ENCODE measurements at regions not wholly inside any gene's neighbourhood (a gene's known extent, or its start where the extent isn't known, plus 50 kb on each side); places are given as distances from the start of the nearest gene placed in this dataset.

DNA sequence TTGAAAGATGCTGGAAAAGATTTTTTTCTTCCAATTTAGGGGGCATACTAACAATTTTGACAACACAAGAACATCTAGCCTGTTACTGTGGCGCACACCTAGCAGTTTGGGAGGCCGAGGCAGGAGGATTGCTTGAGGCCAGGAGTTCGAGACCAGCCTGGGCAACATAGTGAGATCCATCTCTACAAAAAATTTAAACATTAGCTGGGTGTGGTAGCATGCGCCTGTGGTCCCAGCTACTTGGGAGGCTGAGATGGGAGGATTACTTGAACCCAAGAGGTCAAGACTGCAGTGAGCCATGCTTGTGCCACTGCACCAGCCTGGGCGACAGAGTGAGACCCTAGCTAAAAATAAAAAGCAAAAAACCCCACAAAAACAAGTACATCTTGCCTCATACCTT, 168.8 kb downstream of the TANC2 start:
- no peak for DNase-seq

- DNase-seq = no peak
Observed at GRCh38 chr17:63136369-63137012, 170.5 kb downstream of the TANC2 start.

GRCh38 chr17:63137163-63137562, 171.1 kb downstream of the TANC2 start:
- no peak for DNase-seq

DNA sequence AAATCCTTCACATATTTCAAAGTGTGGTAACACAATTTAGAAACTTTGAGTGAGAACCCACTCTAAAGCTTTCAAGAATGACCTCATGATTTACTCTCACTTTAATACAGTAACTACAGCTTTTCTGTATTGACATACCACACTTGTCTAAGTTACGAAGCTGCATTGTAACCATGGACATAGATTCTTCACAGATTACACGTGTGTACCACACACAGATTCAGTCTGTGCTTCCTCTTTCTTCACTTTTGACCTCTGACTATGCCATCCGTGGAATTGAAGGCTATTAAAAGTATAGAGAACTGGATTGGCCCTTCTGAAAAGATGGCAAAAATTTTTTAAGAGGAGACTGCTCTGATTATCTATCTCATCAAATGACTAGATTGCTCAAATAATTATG, 172.7 kb downstream of the TANC2 start:
- DNase-seq = no peak

GRCh38 chr17:63139356-63139755, 173.3 kb downstream of the TANC2 start:
- no peak for DNase-seq

- peak in 1 of 2 experiments; percentile 13 for DNase-seq
Observed at GRCh38 chr17:63140255-63140654, 174.2 kb downstream of the TANC2 start.

- no peak for DNase-seq
Observed at GRCh38 chr17:63142836-63143235, 176.8 kb downstream of the TANC2 start.

DNA sequence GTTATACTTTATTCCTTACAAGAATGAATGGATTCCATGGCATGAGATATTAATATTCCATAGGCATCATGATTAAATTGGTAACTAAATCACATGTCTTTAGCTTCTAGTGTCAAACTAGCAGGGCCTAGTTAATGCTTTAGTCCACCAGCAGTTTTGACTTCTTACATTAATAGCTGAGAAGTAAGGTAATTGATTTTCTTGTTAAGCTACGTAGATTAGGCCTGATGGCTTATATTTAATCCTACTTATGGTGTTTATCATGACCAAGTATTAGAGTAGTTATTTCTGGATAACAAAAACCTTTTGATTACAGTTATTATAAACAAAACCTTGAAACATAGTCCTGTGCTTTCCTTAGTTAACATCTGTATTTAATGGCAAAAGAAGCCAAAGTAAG, 184.5 kb downstream of the TANC2 start:
- DNase-seq = no peak

DNA sequence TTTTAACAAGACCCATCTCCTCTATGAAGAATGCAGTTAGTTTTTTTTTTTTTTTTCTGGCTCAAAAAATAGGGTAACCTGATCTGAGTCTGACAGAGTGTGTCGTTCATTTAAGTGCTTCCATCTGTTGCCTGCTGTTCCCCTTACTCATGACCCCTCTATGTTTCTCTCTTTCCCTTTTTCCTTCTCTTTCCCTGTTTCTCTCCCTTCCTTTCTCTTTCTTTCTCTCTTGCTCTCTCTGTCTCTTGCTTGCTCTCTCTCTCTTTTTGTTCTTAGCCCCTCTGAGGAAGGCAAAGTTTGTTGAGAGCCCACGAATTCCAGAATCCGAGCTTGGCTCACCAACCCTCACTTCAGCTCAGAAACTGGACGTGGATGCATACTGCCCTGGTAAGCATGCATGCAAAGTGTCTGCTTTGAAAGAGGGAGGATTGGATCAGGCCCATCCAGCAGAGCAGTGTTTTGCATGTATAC, 185.0 kb downstream of the TANC2 start:
- DNase-seq = no peak

- DNase-seq = no peak
Observed at GRCh38 chr17:63151941-63152523, 186.0 kb downstream of the TANC2 start.

GRCh38 chr17:63153488-63153887, 187.5 kb downstream of the TANC2 start:
- no peak for DNase-seq

DNA sequence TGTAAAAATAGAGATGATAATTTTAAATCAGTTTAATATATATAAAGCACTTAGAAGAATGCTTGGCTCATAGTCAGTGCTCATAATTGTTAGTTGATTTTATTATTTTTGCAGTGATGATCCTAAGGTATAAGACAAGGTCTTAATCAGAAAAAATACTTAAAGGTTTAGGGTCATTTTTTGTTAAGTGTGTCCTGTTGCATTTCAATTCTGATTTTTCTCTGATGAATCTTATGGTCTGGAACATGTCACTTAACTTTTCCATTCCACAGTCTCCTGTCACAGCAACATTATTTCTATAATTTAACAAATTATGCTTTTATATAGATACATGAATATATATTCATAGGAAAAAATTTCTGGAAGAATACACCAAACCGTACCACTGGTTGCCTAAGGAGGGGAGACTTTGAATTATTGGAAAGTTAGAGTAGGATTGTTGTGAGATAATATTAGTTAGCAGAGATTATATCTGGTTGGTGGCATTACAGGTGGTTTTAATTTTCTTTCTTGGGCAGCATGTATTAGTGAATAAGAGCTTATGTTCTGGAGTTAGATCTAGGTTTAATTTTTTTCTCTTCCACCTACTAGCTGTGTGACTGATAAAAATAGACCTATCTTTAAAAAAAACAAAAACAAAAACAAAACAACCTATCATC, 188.7 kb downstream of the TANC2 start:
- DNase-seq = no peak

GRCh38 chr17:63156986-63157385, 191.0 kb downstream of the TANC2 start:
- DNase-seq = no peak

GRCh38 chr17:63162406-63163157, 196.5 kb downstream of the TANC2 start:
- no peak for DNase-seq

GRCh38 chr17:63163158-63163520, 197.1 kb downstream of the TANC2 start:
- DNase-seq = no peak

GRCh38 chr17:63165400-63165799, 199.4 kb downstream of the TANC2 start:
- no peak for DNase-seq

DNA sequence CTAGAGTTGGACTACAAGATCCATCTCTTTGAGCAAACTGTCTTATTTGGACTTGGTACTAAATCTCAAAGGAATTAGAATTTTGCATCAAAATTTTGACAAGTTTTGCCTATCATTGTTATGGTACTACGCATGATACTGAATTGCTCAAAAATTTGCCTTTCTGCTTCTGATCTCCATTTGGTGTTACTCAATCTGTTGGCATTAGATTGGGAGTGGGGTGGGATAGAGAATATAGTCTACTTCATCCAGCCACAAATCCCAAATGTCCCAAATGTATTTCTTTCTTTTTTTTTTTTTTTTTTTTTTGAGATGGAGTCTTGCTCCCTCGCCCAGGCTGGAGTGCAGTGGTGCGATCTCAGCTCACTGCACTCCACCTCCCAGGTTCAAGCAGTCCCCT, 204.8 kb downstream of the TANC2 start:
- no peak for DNase-seq

DNA sequence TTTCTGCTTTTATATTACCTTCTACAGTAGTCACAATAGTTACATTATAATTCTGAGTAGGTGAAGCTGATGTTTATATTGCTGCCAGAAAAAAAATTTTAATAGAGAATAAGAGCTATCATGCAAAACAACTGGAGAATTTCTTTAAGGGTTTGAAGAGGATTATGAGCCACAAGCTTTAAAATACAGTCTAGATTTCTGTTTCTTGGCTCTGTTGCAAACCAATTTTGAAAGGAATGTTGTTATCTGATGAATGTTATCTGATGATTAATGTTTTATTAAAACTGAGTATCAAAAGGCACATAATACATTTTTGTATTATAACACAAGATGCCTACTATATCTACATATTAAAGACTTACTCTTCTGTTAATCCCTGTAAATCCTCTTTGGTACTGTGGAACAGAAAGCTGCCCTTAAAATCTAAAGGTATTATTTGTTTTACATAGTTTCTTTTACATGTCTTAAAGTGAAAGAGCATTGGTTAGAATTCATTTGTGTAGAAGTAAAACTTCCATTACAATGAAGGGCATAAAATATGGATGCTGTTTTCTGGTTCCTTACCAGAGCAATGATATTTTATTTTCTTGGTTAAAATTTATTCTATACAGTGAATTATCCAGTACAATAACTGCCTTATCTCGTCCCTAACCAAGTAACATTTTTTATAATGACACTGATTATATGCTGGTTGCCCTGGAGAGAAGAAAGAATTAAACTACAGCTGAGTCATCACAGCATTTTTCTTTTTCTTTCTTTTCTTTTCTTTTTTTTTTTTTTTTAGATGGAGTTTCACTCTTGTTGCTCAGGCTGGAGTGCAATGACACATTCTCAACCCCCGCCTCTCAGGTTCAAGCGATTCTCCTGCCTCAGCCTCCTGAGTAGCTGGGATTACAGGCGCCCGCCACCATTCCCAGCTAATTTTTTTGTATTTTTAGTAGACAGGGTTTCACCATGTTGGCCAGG, 205.7 kb downstream of the TANC2 start:
- DNase-seq = no peak

- no peak for DNase-seq
Observed at GRCh38 chr17:63173450-63173849, 207.4 kb downstream of the TANC2 start.

DNA sequence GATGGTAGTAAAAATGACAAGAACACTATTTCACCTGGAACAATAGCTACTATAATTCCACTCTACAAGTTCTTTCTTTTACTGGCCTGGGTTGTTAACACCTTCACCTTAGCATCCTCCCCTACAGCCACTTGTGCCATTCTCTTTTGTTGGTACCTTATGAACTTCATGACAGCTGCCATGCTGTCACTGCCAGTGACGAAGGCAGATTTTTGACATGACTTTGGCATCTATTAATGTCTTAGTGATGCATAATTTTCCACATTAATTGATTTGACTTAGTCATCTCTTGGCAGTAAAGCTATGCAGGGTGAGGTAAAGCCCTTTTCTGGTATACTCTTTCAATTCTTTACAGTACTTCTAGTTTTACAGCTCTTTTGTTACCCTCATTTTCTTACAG, 207.9 kb downstream of the TANC2 start:
- no peak for DNase-seq

- no peak for DNase-seq
Observed at GRCh38 chr17:63178530-63178929, 212.5 kb downstream of the TANC2 start.

DNA sequence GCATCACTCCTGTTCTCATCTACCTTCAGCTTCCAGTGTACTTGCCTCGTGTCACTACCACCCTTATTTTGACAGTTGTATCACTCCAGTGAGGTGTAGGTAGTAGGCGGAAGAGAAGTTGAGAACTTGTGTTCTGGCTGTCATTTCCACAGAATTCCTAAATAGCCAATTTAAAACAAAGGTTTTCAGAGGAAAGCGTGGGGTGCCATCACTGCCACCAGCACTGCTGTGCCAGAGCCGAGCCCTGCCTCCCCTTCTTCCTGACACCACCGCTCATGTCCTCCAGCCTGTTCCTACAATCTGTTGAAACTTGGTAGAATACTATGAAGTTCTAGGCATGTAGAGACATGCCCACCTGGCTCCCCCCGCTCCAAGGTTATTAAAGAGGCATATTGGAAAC, 215.8 kb downstream of the TANC2 start:
- no peak for DNase-seq

DNA sequence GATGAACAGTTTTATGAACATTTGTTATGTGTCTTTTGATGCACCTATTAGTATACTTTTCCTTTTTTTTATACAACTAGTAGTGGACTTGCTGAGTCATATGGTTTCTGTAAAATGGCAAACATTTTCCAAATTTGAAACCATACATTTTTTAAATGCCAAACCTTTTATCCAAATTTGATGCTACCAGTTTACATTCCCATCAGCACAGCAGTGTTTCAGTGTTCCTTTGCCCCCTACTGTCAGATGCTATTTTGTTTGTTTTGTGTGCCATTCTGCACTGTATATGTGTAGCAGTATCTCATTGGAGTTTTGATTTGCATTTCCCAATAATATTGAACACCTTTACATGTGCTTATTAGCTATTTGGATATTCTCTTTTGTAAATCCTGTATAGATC, 219.4 kb downstream of the TANC2 start:
- DNase-seq = no peak

Data from SHP77 (cell line).